ENCODE measurements at regions not wholly inside any gene's neighbourhood (a gene's known extent, or its start where the extent isn't known, plus 50 kb on each side); places are given as distances from the start of the nearest gene placed in this dataset.

GRCh38 chr5:152329761-152330283 is 75.3 kb downstream of the NMUR2 start:
- H3K4me1 ChIP-seq, result peaks cover 2% of the 10 kb centered on the region
- TF ChIP-seq CTCF (IDR thresholded peaks at IDR 0.05), result no peak
- H3K27ac ChIP-seq, result no peak overlapping the region
- no peak overlapping the region for H3K4me2 ChIP-seq (ENCODE audit: low read length)
- no peaks in the 10 kb centered on the region for H3K27me3 ChIP-seq (ENCODE audit: control insufficient read depth, insufficient read depth, low read length)
- H3K79me2 ChIP-seq, result no peaks in the 10 kb centered on the region
- H3K4me3 ChIP-seq (ENCODE audit: low read depth, low read length), result no peak overlapping the region
- no peak overlapping the region for H2AFZ ChIP-seq
- H3K36me3 ChIP-seq (ENCODE audit: control insufficient read depth, insufficient read depth, low read length), result no peaks in the 10 kb centered on the region
- H3K9ac ChIP-seq, result no peak overlapping the region
- H3K9me3 ChIP-seq (ENCODE audit: control insufficient read depth, low read length), result no peaks in the 10 kb centered on the region

GRCh38 chr5:152329207-152329606 is 75.9 kb downstream of the NMUR2 start:
- no peak overlapping the region for H3K4me2 ChIP-seq (ENCODE audit: low read length)
- H3K27me3 ChIP-seq (ENCODE audit: control insufficient read depth, insufficient read depth, low read length), result no peaks in the 10 kb centered on the region
- no peak for TF ChIP-seq CTCF (IDR thresholded peaks at IDR 0.05)
- H3K9ac ChIP-seq, result no peak overlapping the region
- H3K79me2 ChIP-seq, result no peaks in the 10 kb centered on the region
- no peaks in the 10 kb centered on the region for H3K36me3 ChIP-seq (ENCODE audit: control insufficient read depth, insufficient read depth, low read length)
- H2AFZ ChIP-seq, result no peak overlapping the region
- H3K9me3 ChIP-seq (ENCODE audit: control insufficient read depth, low read length), result no peaks in the 10 kb centered on the region
- peaks cover 2% of the 10 kb centered on the region for H3K4me1 ChIP-seq
- no peak overlapping the region for H3K4me3 ChIP-seq (ENCODE audit: low read depth, low read length)
- H3K27ac ChIP-seq, result no peak overlapping the region

GRCh38 chr5:152315942-152316341 is 89.1 kb downstream of the NMUR2 start:
- Histone ChIP-seq H2AFZ (no peak overlapping the region), H3K79me2 (no peaks in the 10 kb centered on the region)

GRCh38 chr5:152314196-152314829 is 90.8 kb downstream of the NMUR2 start:
- no peaks in the 10 kb centered on the region for H3K79me2 ChIP-seq

More at GRCh38 chr5:152315942-152316341, 89.1 kb downstream of the NMUR2 start:
- Histone ChIP-seq H3K9me3 (ENCODE audit: control insufficient read depth, low read length) (no peaks in the 10 kb centered on the region), H3K36me3 (ENCODE audit: control insufficient read depth, insufficient read depth, low read length) (no peaks in the 10 kb centered on the region), H3K27me3 (ENCODE audit: control insufficient read depth, insufficient read depth, low read length) (no peaks in the 10 kb centered on the region), H3K27ac (no peak overlapping the region), H3K4me3 (ENCODE audit: low read depth, low read length) (no peak overlapping the region), H3K4me1 (no peaks in the 10 kb centered on the region), H3K4me2 (ENCODE audit: low read length) (no peak overlapping the region), H3K9ac (no peak overlapping the region)
- no peak for TF ChIP-seq CTCF (IDR thresholded peaks at IDR 0.05)

More at GRCh38 chr5:152314196-152314829, 90.8 kb downstream of the NMUR2 start:
- Histone ChIP-seq H3K9me3 (ENCODE audit: control insufficient read depth, low read length) (no peaks in the 10 kb centered on the region), H3K4me2 (ENCODE audit: low read length) (no peak overlapping the region), H3K27ac (no peak overlapping the region), H3K36me3 (ENCODE audit: control insufficient read depth, insufficient read depth, low read length) (no peaks in the 10 kb centered on the region), H3K27me3 (ENCODE audit: control insufficient read depth, insufficient read depth, low read length) (no peaks in the 10 kb centered on the region), H2AFZ (no peak overlapping the region), H3K9ac (no peak overlapping the region), H3K4me1 (no peaks in the 10 kb centered on the region), H3K4me3 (ENCODE audit: low read depth, low read length) (no peak overlapping the region)
- no peak for TF ChIP-seq CTCF (IDR thresholded peaks at IDR 0.05)
